HL-60 (cell line): ENCODE measurements at regions not wholly inside any gene's neighbourhood (a gene's known extent, or its start where the extent isn't known, plus 50 kb on each side); places are given as distances from the start of the nearest gene placed in this dataset.

Experiments used
- CTCF ChIP-seq: IDR thresholded peaks from one replicate; pipeline ENCODE4 v1.5.1; 2011; ENCODE audit warnings: low read length, control low read depth, inconsistent platforms; ENCODE audit not compliant: insufficient read depth
- GABPA ChIP-seq: IDR thresholded peaks from 2 replicates; pipeline ENCODE4 v1.6.1; 2012; ENCODE audit warnings: low read depth
- POLR2AphosphoS5 ChIP-seq: IDR thresholded peaks from 2 replicates; pipeline ENCODE4 v1.6.1; 2012; ENCODE audit warnings: low read depth
- REST ChIP-seq: IDR thresholded peaks from 2 replicates; pipeline ENCODE4 v1.6.1; 2012; ENCODE audit warnings: low read depth; ENCODE audit not compliant: insufficient replicate concordance
- SPI1 ChIP-seq: IDR thresholded peaks from 2 replicates; pipeline ENCODE4 v1.6.1; 2012; ENCODE audit warnings: low read depth, mild to moderate bottlenecking, borderline replicate concordance

- TF ChIP-seq POLR2AphosphoS5 (no peak), CTCF (no peak), REST (no peak), SPI1 (no peak), GABPA (no peak)
These were observed 248.5 kb upstream of the RPL38 start for GRCh38 chr17:73954951-73955350.
